D721Med (cell line): ENCODE measurements at regions not wholly inside any gene's neighbourhood (a gene's known extent, or its start where the extent isn't known, plus 50 kb on each side); places are given as distances from the start of the nearest gene placed in this dataset.
A peak's percentile ranks its signal among the peaks of the same experiment; 100 is the strongest.

Source experiments
- DNase-seq: peaks from one replicate; pipeline ENCODE4 v3.0.0; 2011; ENCODE audit warnings: low spot score; ENCODE audit not compliant: insufficient read length
- FAIRE-seq: peaks from 2 replicates; lab custom pipeline; 2011; peaks lifted over from hg19 to GRCh38; lab: Jason Lieb, UNC
- CTCF ChIP-seq: IDR thresholded peaks from 2 replicates; pipeline ENCODE4 v1.5.1; 2012; ENCODE audit warnings: mild to moderate bottlenecking, control low read depth; ENCODE audit not compliant: insufficient read depth; ENCODE audit errors: missing control alignments

- no peak for FAIRE-seq
- no peak for TF ChIP-seq CTCF
- DNase-seq: no peak
Measured at GRCh38 chr13:54373211-54373610, 1344.6 kb downstream of the OLFM4 start.

DNA sequence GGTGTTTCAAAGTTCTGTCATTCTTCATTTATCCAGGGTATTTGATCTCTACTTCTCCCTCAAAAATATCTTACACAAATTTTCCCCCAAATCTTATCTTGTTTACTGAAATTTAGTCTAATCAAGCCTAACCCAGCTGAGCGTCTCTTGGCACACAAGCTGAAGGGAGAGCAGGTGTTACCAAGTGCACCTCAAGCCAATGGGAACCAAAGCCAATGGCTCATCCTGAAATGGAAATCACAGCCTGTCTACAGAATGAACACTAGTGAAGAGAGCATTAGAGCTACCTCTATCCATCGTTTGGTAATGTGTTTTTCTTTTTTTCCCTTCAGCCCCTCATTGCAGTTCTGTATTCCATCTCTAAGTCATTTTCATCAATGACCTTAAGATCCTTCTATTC is 1350.8 kb downstream of the OLFM4 start:
- no peak for TF ChIP-seq CTCF
- FAIRE-seq (no peak), DNase-seq (no peak)

- TF ChIP-seq CTCF: no peak
- FAIRE-seq (no peak), DNase-seq (no peak)
Measured at GRCh38 chr13:54383604-54384003, 1355.0 kb downstream of the OLFM4 start.

DNA sequence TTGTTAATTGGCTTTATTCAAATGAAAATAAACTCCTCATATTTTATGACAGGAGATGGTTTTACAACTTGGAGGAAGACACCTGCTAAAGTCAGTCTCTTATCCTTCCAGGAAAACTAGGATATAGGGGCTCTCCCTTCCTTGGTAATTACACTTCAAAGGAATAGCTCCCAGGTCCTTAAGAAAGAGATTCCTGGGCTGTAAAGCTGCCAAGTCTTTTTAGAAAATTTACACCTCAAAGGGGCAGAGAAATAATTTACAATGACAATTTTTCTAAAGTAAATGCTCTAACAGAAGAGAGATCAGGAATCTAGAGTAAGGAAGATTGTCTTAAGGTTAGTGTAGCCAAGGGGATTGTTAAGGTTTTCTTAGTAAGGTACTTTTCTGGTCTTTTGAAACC is 1359.0 kb downstream of the OLFM4 start:
- TF ChIP-seq CTCF: no peak
- FAIRE-seq: peak; percentile 53
- no peak for DNase-seq

- DNase-seq: no peak
- no peak for TF ChIP-seq CTCF
- no peak for FAIRE-seq
Measured at GRCh38 chr13:54390841-54391240, 1362.2 kb downstream of the OLFM4 start.

- DNase-seq (no peak), FAIRE-seq (no peak)
- TF ChIP-seq CTCF: no peak
Measured at GRCh38 chr13:54394085-54394700, 1365.6 kb downstream of the OLFM4 start.

DNA sequence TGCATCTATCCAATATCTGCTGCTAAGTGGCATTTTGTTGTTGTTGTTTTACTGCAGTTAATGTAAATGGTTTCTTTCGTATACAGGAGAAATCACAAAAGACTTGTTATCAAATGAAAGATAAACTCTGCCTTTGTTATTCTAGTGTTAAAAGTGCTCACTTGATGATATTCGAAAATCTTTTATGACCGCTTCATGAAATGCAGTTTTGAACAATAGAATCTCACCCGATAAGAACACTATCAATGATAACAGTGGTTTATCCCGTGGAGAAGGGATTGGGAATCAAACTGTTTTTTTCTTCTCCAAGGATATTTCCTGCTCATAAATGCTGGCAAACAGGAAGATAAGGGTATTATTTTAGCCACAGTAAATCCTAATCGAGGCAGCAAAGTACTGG is 1366.3 kb downstream of the OLFM4 start:
- DNase-seq: no peak
- FAIRE-seq: no peak
- no peak for TF ChIP-seq CTCF
